Upper lobe of right lung (tissue), 1 donor: ENCODE measurements at regions not wholly inside any gene's neighbourhood (a gene's known extent, or its start where the extent isn't known, plus 50 kb on each side); places are given as distances from the start of the nearest gene placed in this dataset.

ENCODE experiments used
- ATAC-seq: fragments of 200-7000 bp; cut with Tn5 transposase; one replicate; pipeline ENCODE4 v1.9.1; 2020; ENCODE audit warnings: mild to moderate bottlenecking, moderate library complexity
- DNase-seq: peaks from one replicate; pipeline ENCODE4 v3.0.0-alpha.2; 2020
- H3K27ac ChIP-seq: fragments of 200-600 bp; one replicate; pipeline ENCODE4 v1.8.0; 2022
- H3K27me3 ChIP-seq: fragments of 200-600 bp; one replicate; pipeline ENCODE4 v1.8.0; 2022; ENCODE audit warnings: mild to moderate bottlenecking
- H3K36me3 ChIP-seq: fragments of 200-600 bp; one replicate; pipeline ENCODE4 v1.8.0; 2022
- H3K4me1 ChIP-seq: fragments of 200-600 bp; one replicate; pipeline ENCODE4 v1.8.0; 2022
- H3K4me3 ChIP-seq: fragments of 200-600 bp; one replicate; pipeline ENCODE4 v1.8.0; 2022; ENCODE audit warnings: mild to moderate bottlenecking
- H3K9me3 ChIP-seq: fragments of 200-600 bp; one replicate; pipeline ENCODE4 v1.8.0; 2022
- intact Hi-C: fragments of 100-400 bp; cut with DNase I; formaldehyde crosslinking; loops from one replicate; pipeline ENCODE4 v1.11.0; 2022
- TF ChIP-seq, protein P1 (sequence below): fragments of 200-600 bp; IDR thresholded peaks from one replicate; pipeline ENCODE4 v1.8.0; 2022; ENCODE audit warnings: antibody characterized with exemption
- donor health status: DM: no; HTN: yes; CAD: no; lungs with severe emphysema.

DNA sequence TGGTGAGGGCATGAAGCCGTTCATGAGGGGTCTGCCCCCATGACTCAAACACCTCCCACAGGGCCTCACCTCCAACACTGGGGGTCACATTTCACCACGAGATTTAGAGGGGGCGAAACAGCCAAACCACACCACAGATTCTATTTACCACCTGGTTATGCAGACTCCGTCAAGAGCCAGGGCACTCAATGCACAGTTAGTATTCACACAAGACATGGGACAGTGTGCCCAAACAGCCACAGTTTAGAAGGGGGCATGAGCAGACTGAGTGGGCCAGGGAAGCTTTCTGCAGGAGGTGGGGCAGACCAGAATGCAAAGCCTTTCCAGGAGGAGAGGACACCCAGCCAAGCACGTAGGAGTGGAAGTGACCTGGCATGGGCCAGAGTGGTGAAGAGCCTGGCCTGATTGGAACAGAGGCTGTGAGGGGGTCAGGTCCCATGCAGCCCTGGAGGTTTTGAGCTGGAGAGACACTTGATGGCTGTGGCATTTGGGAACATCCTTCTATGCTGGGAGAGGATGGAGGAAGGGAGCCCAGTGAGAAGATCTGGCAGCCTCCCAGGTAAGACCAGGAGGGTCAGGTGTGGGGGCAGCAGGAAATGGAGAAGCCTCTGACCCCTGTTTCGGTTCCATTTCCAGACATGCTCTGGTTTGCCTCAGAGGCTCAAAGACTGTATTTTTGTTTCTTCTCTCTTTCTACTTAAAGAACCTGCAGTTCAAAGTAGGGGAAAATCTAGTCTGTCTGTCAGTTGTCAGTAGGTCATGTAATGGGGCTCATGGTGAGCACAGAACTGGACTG lies 199.1 kb upstream of the NCAM1 start:
- TF ChIP-seq, protein P1, sequence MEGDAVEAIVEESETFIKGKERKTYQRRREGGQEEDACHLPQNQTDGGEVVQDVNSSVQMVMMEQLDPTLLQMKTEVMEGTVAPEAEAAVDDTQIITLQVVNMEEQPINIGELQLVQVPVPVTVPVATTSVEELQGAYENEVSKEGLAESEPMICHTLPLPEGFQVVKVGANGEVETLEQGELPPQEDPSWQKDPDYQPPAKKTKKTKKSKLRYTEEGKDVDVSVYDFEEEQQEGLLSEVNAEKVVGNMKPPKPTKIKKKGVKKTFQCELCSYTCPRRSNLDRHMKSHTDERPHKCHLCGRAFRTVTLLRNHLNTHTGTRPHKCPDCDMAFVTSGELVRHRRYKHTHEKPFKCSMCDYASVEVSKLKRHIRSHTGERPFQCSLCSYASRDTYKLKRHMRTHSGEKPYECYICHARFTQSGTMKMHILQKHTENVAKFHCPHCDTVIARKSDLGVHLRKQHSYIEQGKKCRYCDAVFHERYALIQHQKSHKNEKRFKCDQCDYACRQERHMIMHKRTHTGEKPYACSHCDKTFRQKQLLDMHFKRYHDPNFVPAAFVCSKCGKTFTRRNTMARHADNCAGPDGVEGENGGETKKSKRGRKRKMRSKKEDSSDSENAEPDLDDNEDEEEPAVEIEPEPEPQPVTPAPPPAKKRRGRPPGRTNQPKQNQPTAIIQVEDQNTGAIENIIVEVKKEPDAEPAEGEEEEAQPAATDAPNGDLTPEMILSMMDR: no peak
- no peak for DNase-seq
- no peak for ATAC-seq
- no peaks in the 10 kb centered on the region for H3K9me3 ChIP-seq
- intact Hi-C loops: no loop called here
- no peaks in the 10 kb centered on the region for H3K27me3 ChIP-seq
- no peaks in the 10 kb centered on the region for H3K4me1 ChIP-seq
- no peak overlapping the region for H3K27ac ChIP-seq
- H3K36me3 ChIP-seq: no peaks in the 10 kb centered on the region
- no peak overlapping the region for H3K4me3 ChIP-seq

DNA sequence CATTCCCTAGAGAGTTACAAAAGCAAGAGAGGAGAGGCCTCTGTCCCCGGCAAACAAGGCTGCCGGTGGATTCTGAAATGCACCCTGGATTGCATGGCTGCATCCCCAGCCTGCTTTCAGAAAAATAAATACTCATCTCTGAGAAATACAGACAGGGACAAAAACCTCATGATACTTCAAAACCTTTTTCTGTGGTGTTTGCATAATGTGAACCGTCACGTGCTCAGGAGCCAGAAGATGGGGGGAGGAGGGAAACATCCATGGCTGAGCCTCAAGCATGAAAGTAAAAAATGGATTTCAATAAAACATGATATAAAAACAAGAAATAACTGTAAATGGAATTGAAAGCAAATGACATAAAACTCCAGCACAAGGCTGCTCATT lies 198.5 kb upstream of the NCAM1 start:
- Histone ChIP-seq H3K4me1 (no peaks in the 10 kb centered on the region), H3K4me3 (no peak overlapping the region), H3K36me3 (no peaks in the 10 kb centered on the region), H3K9me3 (no peaks in the 10 kb centered on the region), H3K27me3 (no peaks in the 10 kb centered on the region), H3K27ac (no peak overlapping the region)
- DNase-seq (no peak), ATAC-seq (no peak)
- TF ChIP-seq, protein P1: no peak
- intact Hi-C loops: no loop called here

DNA sequence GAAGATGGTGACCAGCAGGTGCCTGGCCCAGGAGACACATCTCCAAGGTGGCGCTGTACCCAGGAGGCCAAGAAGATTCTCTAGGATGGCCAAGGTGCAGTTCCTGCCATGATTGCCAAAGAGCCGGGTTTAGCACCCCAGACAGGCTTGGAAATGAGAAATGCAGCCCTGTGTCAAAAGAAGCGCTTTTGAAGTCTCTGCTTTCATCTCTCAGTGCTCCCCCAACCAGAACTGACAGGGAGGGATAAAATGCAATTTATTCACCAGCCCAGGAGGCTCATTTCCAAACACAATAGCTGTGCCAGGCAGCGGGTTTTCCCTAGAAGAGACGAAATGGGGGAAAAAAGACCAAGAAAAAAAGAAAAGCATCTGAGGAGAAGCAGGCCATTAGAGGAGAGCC lies 195.9 kb upstream of the NCAM1 start:
- ATAC-seq (no peak), DNase-seq (no peak)
- intact Hi-C loops: no loop called here
- H3K9me3 ChIP-seq: no peaks in the 10 kb centered on the region
- H3K4me1 ChIP-seq: no peaks in the 10 kb centered on the region
- no peaks in the 10 kb centered on the region for H3K27me3 ChIP-seq
- H3K36me3 ChIP-seq: no peaks in the 10 kb centered on the region
- no peak overlapping the region for H3K4me3 ChIP-seq
- H3K27ac ChIP-seq: no peak overlapping the region
- TF ChIP-seq, protein P1: no peak

DNA sequence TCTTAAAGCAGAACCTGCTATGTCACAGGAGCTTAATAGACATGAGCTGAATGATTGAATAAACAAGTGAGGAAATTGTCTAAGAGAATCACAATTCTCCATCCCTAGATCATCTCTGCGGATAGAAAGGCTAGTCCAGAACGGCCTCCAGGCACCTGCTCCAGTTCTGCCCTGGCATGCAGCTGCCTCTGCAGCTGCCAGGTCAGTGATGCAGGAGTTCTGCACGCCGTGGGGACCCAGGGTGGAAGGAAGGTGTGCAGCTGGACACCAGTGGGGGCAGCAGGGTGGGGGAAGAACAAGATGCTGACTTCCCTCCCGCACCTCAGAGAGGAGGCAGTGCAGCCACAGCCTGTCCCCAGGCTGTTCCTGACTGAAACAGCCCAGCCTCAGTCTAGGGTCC lies 192.1 kb upstream of the NCAM1 start:
- Histone ChIP-seq H3K27me3 (no peaks in the 10 kb centered on the region), H3K9me3 (no peaks in the 10 kb centered on the region)
- DNase-seq: no peak

DNA sequence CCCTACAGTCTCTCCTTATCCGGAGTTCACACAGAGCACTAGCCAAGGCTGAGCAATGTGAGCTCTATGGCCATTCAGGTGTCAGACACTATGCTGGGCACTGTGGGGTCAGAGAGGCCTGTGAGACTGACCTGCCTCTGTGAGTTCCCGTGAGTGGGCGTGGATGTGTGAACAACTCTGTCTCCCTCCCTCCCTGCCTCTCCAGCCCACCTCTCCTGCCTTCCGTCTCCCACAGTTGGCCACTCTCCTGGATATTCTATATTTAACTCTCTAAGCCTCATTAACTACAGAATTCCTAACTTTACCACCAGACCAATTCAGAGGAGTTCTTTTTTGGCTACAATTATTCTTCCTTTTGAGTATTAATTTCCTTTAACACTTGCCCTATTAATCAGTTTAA lies 191.6 kb upstream of the NCAM1 start:
- no peak overlapping the region for H3K27ac ChIP-seq
- TF ChIP-seq, protein P1: no peak
- no peaks in the 10 kb centered on the region for H3K4me1 ChIP-seq
- H3K27me3 ChIP-seq: no peaks in the 10 kb centered on the region
- no peak for ATAC-seq
- DNase-seq: no peak
- H3K36me3 ChIP-seq: no peaks in the 10 kb centered on the region
- no peak overlapping the region for H3K4me3 ChIP-seq
- no peaks in the 10 kb centered on the region for H3K9me3 ChIP-seq
- intact Hi-C loops: no loop called here

More for the DNA sequence above, 192.1 kb upstream of the NCAM1 start:
- intact Hi-C loops: no loop called here
- Histone ChIP-seq H3K4me3 (no peak overlapping the region), H3K27ac (no peak overlapping the region), H3K4me1 (no peaks in the 10 kb centered on the region), H3K36me3 (no peaks in the 10 kb centered on the region)
- TF ChIP-seq, protein P1: no peak
- no peak for ATAC-seq

DNA sequence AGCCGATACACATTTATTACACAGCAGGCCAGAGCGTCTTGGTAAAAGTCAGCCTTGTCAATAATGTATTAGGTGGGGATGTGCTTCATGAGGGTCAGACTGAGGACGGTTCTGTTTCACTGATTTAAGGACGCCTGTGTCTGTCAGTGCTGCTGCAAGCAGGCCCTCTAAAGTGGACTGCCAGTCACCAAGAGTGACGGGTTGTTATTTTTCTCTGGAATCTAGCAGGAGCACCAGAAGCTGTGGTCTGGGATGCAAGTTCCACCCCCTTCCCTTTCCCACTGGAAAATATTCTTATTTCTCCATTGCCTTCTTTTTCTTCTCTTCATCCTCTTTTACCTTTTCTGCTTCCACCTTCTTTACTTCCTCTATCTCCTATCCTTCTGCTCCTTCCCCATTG lies 191.2 kb upstream of the NCAM1 start:
- no peak for ATAC-seq
- intact Hi-C loops: no loop called here
- TF ChIP-seq, protein P1: no peak

More for the DNA sequence above, 191.2 kb upstream of the NCAM1 start:
- Histone ChIP-seq H3K27ac (no peak overlapping the region), H3K27me3 (no peaks in the 10 kb centered on the region), H3K36me3 (no peaks in the 10 kb centered on the region), H3K4me3 (no peak overlapping the region), H3K4me1 (no peaks in the 10 kb centered on the region), H3K9me3 (no peaks in the 10 kb centered on the region)
- DNase-seq: no peak
